HG03108 (cell line): ENCODE measurements at regions not wholly inside any gene's neighbourhood (a gene's known extent, or its start where the extent isn't known, plus 50 kb on each side); places are given as distances from the start of the nearest gene placed in this dataset.
"Not testable (repeated sequence)": the region's sequence is repeated elsewhere in the genome, so short reads cannot be mapped to it uniquely, and the experiment has no call there.

Source experiments
- ATAC-seq: cut with Tn5 transposase; IDR thresholded peaks from one replicate; pipeline ENCODE4 v1.9.1; 2021; ENCODE audit warnings: moderate library complexity; ENCODE audit not compliant: unreplicated experiment

GRCh38 chr14:61602003-61602732 is 93.1 kb upstream of the HIF1A start:
- ATAC-seq: no peak

GRCh38 chr14:61602733-61603077 is 92.6 kb upstream of the HIF1A start:
- ATAC-seq: no peak

- no peak for ATAC-seq
These were observed 91.6 kb upstream of the HIF1A start for GRCh38 chr14:61603736-61604135.

- no peak for ATAC-seq
These were observed 87.6 kb upstream of the HIF1A start for GRCh38 chr14:61607570-61608244.

- ATAC-seq: no peak
These were observed 86.8 kb upstream of the HIF1A start for GRCh38 chr14:61608245-61609165.

GRCh38 chr14:61609191-61609843 is 86.0 kb upstream of the HIF1A start:
- ATAC-seq: no peak

GRCh38 chr14:61609884-61610283 is 85.4 kb upstream of the HIF1A start:
- no peak for ATAC-seq

GRCh38 chr14:61610900-61611299 is 84.4 kb upstream of the HIF1A start:
- ATAC-seq: no peak

- no peak for ATAC-seq
These were observed 83.3 kb upstream of the HIF1A start for GRCh38 chr14:61611880-61612630.

GRCh38 chr14:61613006-61613405 is 82.3 kb upstream of the HIF1A start:
- not testable (repeated sequence) for ATAC-seq

- ATAC-seq: no peak
These were observed 80.6 kb upstream of the HIF1A start for GRCh38 chr14:61614693-61615092.

GRCh38 chr14:61615743-61616523 is 79.4 kb upstream of the HIF1A start:
- ATAC-seq: no peak

GRCh38 chr14:61616524-61617185 is 78.7 kb upstream of the HIF1A start:
- no peak for ATAC-seq

- ATAC-seq: no peak
These were observed 76.9 kb upstream of the HIF1A start for GRCh38 chr14:61618448-61618847.

- no peak for ATAC-seq
These were observed 75.8 kb upstream of the HIF1A start for GRCh38 chr14:61619494-61619893.

- ATAC-seq: no peak
These were observed 75.0 kb upstream of the HIF1A start for GRCh38 chr14:61620130-61620946.

- ATAC-seq: no peak
These were observed 73.9 kb upstream of the HIF1A start for GRCh38 chr14:61621444-61621843.

- no peak for ATAC-seq
These were observed 73.3 kb upstream of the HIF1A start for GRCh38 chr14:61622051-61622450.
